ENCODE measurements at regions not wholly inside any gene's neighbourhood (a gene's known extent, or its start where the extent isn't known, plus 50 kb on each side); places are given as distances from the start of the nearest gene placed in this dataset.

GRCh38 chr1:64337926-64338325 is 132.0 kb upstream of the CACHD1 start:
- Histone ChIP-seq H4K20me1 (ENCODE audit: insufficient read depth, low read length) (no peaks in the 10 kb centered on the region), H3K36me3 (ENCODE audit: control insufficient read depth, insufficient read depth, low read length) (no peaks in the 10 kb centered on the region), H2AK5ac (ENCODE audit: low read depth, low read length) (no peak overlapping the region), H2BK15ac (ENCODE audit: low read depth, low read length) (no peak overlapping the region), H3K9ac (ENCODE audit: low read depth, low read length) (no peak overlapping the region), H3K9me1 (ENCODE audit: insufficient read depth, low read length) (no peaks in the 10 kb centered on the region), H2BK20ac (ENCODE audit: low read depth, low read length) (no peak overlapping the region), H4K91ac (ENCODE audit: insufficient read depth, low read depth, low read length) (no peak overlapping the region), H3K27ac (ENCODE audit: insufficient read depth, low read length) (no peak overlapping the region), H3K56ac (ENCODE audit: extremely low read depth, insufficient read depth, low read length) (no peak overlapping the region), H2BK5ac (ENCODE audit: low read depth, low read length, poor library complexity, severe bottlenecking) (no peak overlapping the region), H3K9me3 (ENCODE audit: control insufficient read depth, insufficient read depth, low read length) (no peaks in the 10 kb centered on the region), H3K27me3 (ENCODE audit: control insufficient read depth, insufficient read depth, low read length) (peaks cover 5% of the 10 kb centered on the region), H3K79me1 (ENCODE audit: low read depth in 1 of 2, low read length in 2 of 2) (no peaks in the 10 kb centered on the region), H3K4me1 (ENCODE audit: control insufficient read depth, insufficient read depth, low read length) (no peaks in the 10 kb centered on the region), H2BK120ac (ENCODE audit: low read depth, low read length) (no peak overlapping the region), H3K14ac (replicated peaks; ENCODE audit: low read depth, low read length) (no peak overlapping the region), H4K8ac (ENCODE audit: low read depth in 2 of 2, low read length in 2 of 2) (no peak overlapping the region), H3K23ac (ENCODE audit: low read depth, low read length) (no peak overlapping the region), H3K18ac (ENCODE audit: low read depth, low read length) (no peak overlapping the region), H4K5ac (ENCODE audit: low read depth, low read length) (no peak overlapping the region), H3K4me2 (ENCODE audit: low read depth, low read length) (no peak overlapping the region), H2AFZ (replicated peaks; ENCODE audit: low read length, poor library complexity) (no peak overlapping the region), H2AK9ac (replicated peaks; ENCODE audit: low read depth, low read length, poor library complexity) (no peak overlapping the region), H3K4me3 (ENCODE audit: insufficient read depth, low read depth, low read length) (no peak overlapping the region), H3K4ac (ENCODE audit: low read depth, low read length) (no peak overlapping the region)
- TF ChIP-seq BHLHE40 (IDR thresholded peaks at IDR 0.05; ENCODE audit: low read depth, low read length) (no peak), CEBPB (IDR thresholded peaks at IDR 0.05; ENCODE audit: low read depth, low read length) (no peak), CHD1 (IDR thresholded peaks at IDR 0.05; ENCODE audit: low read depth, low read length) (no peak), FOS (IDR thresholded peaks at IDR 0.05; ENCODE audit: low read depth, low read length) (no peak), POLR2A (IDR thresholded peaks at IDR 0.05; ENCODE audit: low read depth, low read length) (no peak)
- DNase-seq (no peak), ATAC-seq (ENCODE audit: low read depth) (no peak)
- intact Hi-C loops (cut with micrococcal nuclease), result no loop called here
- dilution Hi-C loops (cut with HindIII; ENCODE audit: low sequenced_read_pairs, unreplicated experiment), result no loop called here
- in situ Hi-C loops (cut with MboI; ENCODE audit: low sequenced_read_pairs), result no loop called here
- BruUV-seq (replicated peaks), result no TSS peak
- ChIA-PET POLR2A (ENCODE audit: unreplicated experiment) (no interaction called here), CTCF (no interaction called here)
- WGBS, 2 experiments (ENCODE audit: extremely low coverage in 2 of 2, insufficient read length in 1 of 2), result no CpG with 5 or more reads among the region's 4 CpGs
